DND-41 (cell line): ENCODE measurements at regions not wholly inside any gene's neighbourhood (a gene's known extent, or its start where the extent isn't known, plus 50 kb on each side); places are given as distances from the start of the nearest gene placed in this dataset.

ENCODE experiments used
- ATAC-seq: fragments of 200-7000 bp; cut with Tn5 transposase; 3 replicates; pipeline ENCODE4 v1.9.1; 2021; ENCODE audit warnings: low read depth; ENCODE audit not compliant: insufficient read depth
- DNase-seq: peaks from one replicate; pipeline ENCODE4 v3.0.0-alpha.2; 2020
- H2AFZ ChIP-seq: 2 replicates; pipeline ENCODE4 v1.6.0; 2012; ENCODE audit warnings: low read depth, low read length
- H3K27ac ChIP-seq: 2 replicates; pipeline ENCODE4 v1.5.1; 2012; ENCODE audit warnings: low read length, inconsistent platforms
- H3K27me3 ChIP-seq: fragments of 200-600 bp; sonication (generic); 2 replicates; pipeline ENCODE4 v1.6.0; 2012; ENCODE audit warnings: low read length, mild to moderate bottlenecking, inconsistent platforms; ENCODE audit not compliant: insufficient read depth, poor library complexity
- H3K36me3 ChIP-seq: 2 replicates; pipeline ENCODE4 v1.5.1; 2012; ENCODE audit warnings: low read length, inconsistent platforms; ENCODE audit not compliant: insufficient read depth
- H3K4me1 ChIP-seq: 2 replicates; pipeline ENCODE4 v1.5.1; 2012; ENCODE audit warnings: mild to moderate bottlenecking, low read length; ENCODE audit not compliant: insufficient read depth
- H3K4me2 ChIP-seq: 2 replicates; pipeline ENCODE4 v1.6.0; 2012; ENCODE audit warnings: mild to moderate bottlenecking, moderate library complexity, low read length, inconsistent platforms; ENCODE audit not compliant: insufficient read depth
- H3K4me3 ChIP-seq, 2 experiments: fragments of 200-600 bp in 1 of 2; shearing (Covaris generic) in 1 of 2; 2 replicates each; pipeline ENCODE4 v1.5.1; 2012 to 2016; ENCODE audit warnings: inconsistent platforms in 2 of 2, low read length in 2 of 2, mild to moderate bottlenecking in 2 of 2, low read depth in 1 of 2, moderate library complexity in 1 of 2
- H3K79me2 ChIP-seq: 2 replicates; pipeline ENCODE4 v1.6.0; 2012; ENCODE audit warnings: low read length, inconsistent platforms; ENCODE audit not compliant: insufficient read depth
- H3K9ac ChIP-seq: 2 replicates; pipeline ENCODE4 v1.6.0; 2012; ENCODE audit warnings: low read depth, mild to moderate bottlenecking, inconsistent platforms, low read length, moderate library complexity
- H3K9me3 ChIP-seq: 2 replicates; pipeline ENCODE4 v1.5.1; 2012; ENCODE audit warnings: low read length, moderate library complexity, mild to moderate bottlenecking, inconsistent platforms; ENCODE audit not compliant: insufficient read depth, severe bottlenecking
- H4K20me1 ChIP-seq: 2 replicates; pipeline ENCODE4 v1.6.0; 2012; ENCODE audit warnings: low read length; ENCODE audit not compliant: insufficient read depth
- EZH2 ChIP-seq: IDR thresholded peaks from 3 replicates; pipeline ENCODE4 v1.6.1; 2012; ENCODE audit warnings: borderline replicate concordance, low read depth, mild to moderate bottlenecking, moderate library complexity, low read length, inconsistent platforms; ENCODE audit not compliant: severe bottlenecking
- TF ChIP-seq, protein P1 (sequence below): IDR thresholded peaks from 2 replicates; pipeline ENCODE4 v1.5.1; 2012; ENCODE audit warnings: borderline replicate concordance, low read length, moderate library complexity, mild to moderate bottlenecking; ENCODE audit not compliant: poor library complexity, severe bottlenecking; ENCODE audit errors: extremely low read depth

DNA sequence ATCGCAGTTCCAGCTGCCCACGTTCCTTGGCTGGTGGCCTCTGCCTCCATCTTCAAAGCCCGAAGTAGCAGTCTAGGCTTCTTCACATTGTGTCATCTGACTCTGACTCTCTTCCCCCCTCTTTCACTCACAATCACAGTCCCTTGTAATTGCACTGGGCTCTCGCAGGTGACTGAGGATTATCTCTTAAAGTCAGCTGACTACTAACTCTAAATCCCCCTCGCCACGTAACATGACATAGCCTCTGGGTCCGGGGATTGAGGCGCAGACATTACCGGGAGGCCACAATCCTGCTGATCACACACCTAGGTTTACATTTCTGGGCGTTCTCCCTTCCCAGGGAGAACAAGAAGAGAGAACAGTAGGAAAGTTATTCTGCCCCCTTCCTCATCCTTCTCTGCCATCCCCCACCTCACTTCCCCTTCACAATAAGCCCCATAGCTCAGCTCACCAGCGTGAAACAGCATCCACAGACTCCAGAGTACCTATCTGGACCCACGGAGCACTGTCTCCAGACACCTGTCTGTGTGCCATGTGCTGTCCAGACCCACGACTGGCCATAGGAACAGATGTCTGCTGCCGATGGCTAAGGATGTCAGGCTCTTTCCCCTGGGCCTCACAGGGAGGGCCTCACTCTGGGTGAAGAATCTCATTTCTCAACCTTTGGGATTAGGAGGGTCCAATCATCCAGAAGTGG lies 64.3 kb upstream of the FZD7 start:
- no peak for TF ChIP-seq EZH2
- TF ChIP-seq, protein P1, sequence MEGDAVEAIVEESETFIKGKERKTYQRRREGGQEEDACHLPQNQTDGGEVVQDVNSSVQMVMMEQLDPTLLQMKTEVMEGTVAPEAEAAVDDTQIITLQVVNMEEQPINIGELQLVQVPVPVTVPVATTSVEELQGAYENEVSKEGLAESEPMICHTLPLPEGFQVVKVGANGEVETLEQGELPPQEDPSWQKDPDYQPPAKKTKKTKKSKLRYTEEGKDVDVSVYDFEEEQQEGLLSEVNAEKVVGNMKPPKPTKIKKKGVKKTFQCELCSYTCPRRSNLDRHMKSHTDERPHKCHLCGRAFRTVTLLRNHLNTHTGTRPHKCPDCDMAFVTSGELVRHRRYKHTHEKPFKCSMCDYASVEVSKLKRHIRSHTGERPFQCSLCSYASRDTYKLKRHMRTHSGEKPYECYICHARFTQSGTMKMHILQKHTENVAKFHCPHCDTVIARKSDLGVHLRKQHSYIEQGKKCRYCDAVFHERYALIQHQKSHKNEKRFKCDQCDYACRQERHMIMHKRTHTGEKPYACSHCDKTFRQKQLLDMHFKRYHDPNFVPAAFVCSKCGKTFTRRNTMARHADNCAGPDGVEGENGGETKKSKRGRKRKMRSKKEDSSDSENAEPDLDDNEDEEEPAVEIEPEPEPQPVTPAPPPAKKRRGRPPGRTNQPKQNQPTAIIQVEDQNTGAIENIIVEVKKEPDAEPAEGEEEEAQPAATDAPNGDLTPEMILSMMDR = no peak
- ATAC-seq (no peak), DNase-seq (no peak)
- Histone ChIP-seq H3K4me1 (no peaks in the 10 kb centered on the region), H2AFZ (no peak overlapping the region), H3K9me3 (no peaks in the 10 kb centered on the region), H3K4me2 (no peak overlapping the region), H3K27me3 (peaks cover 27% of the 10 kb centered on the region), H3K27ac (no peak overlapping the region), H3K36me3 (no peaks in the 10 kb centered on the region), H4K20me1 (no peaks in the 10 kb centered on the region), H3K79me2 (no peaks in the 10 kb centered on the region), H3K9ac (no peak overlapping the region), H3K4me3 (no peak overlapping the region)

DNA sequence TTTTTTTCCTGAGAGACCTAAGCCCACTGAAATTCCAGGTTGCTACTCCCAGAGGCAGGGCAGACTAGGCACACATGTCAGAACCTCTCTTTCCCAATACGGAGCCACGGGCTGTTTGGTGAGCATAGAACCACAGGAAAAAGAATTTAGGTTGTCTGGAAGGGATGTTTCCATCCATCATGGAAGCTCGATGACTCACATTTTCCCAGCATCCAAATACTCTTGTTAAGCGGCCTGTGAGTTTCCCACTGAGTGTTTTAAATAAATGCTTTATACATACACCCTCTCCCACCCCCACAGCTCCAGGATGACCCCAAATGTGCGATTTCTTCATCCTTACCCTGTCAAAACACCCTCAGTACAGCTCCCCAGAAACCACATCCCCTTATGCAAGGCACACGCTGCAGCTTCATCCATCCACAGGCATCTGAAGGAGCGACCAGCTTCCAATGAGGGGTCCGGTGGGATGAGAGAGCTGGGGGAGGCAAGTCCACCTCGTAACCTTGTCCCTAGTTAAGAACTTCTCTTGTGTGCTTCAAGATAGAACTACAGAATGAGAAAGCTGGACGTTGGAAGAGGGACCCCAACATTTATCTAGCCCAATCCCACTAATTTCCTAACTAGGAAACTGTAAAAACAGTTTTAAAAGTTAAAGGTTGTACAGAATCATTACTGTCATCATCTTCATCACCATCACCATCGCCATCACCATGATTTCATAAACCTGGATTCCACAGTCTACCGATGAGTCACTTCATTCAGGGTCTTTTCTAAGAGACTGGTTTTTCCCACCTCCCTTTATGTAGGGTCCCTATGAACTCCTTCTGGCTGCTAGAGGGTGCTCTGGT lies 63.5 kb upstream of the FZD7 start:
- H3K4me2 ChIP-seq = no peak overlapping the region
- TF ChIP-seq EZH2 = no peak
- TF ChIP-seq, protein P1 = no peak
- no peaks in the 10 kb centered on the region for H3K36me3 ChIP-seq
- no peaks in the 10 kb centered on the region for H4K20me1 ChIP-seq
- ATAC-seq (no peak), DNase-seq (no peak)
- no peaks in the 10 kb centered on the region for H3K9me3 ChIP-seq
- H3K27me3 ChIP-seq = peaks cover 24% of the 10 kb centered on the region
- no peak overlapping the region for H2AFZ ChIP-seq
- H3K4me1 ChIP-seq = no peaks in the 10 kb centered on the region
- H3K79me2 ChIP-seq = no peaks in the 10 kb centered on the region
- no peak overlapping the region for H3K4me3 ChIP-seq
- H3K9ac ChIP-seq = no peak overlapping the region
- H3K27ac ChIP-seq = no peak overlapping the region

DNA sequence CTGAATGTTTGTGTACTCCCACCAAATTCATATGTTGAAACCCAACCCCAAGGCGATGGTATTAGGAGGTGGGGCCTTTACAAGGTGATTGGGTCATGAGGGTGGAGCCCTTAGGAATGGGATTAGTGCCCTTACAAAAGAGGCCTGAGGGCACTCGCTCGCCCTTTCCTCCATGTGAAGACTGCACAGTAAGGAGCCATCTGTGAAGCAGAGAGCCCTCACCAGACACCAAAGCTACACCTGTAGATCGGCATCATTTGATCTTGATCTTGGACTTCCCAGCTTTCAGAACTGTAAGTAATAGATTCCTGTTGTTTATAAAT lies 62.9 kb upstream of the FZD7 start:
- peaks cover 19% of the 10 kb centered on the region for H3K27me3 ChIP-seq
- H3K79me2 ChIP-seq = no peaks in the 10 kb centered on the region
- ATAC-seq (no peak), DNase-seq (no peak)
- no peaks in the 10 kb centered on the region for H3K36me3 ChIP-seq
- H3K4me3 ChIP-seq = no peak overlapping the region
- no peaks in the 10 kb centered on the region for H3K9me3 ChIP-seq
- H3K4me2 ChIP-seq = no peak overlapping the region
- H2AFZ ChIP-seq = no peak overlapping the region
- no peak overlapping the region for H3K27ac ChIP-seq
- H3K9ac ChIP-seq = no peak overlapping the region
- TF ChIP-seq EZH2 = no peak
- H4K20me1 ChIP-seq = no peaks in the 10 kb centered on the region
- no peaks in the 10 kb centered on the region for H3K4me1 ChIP-seq

DNA sequence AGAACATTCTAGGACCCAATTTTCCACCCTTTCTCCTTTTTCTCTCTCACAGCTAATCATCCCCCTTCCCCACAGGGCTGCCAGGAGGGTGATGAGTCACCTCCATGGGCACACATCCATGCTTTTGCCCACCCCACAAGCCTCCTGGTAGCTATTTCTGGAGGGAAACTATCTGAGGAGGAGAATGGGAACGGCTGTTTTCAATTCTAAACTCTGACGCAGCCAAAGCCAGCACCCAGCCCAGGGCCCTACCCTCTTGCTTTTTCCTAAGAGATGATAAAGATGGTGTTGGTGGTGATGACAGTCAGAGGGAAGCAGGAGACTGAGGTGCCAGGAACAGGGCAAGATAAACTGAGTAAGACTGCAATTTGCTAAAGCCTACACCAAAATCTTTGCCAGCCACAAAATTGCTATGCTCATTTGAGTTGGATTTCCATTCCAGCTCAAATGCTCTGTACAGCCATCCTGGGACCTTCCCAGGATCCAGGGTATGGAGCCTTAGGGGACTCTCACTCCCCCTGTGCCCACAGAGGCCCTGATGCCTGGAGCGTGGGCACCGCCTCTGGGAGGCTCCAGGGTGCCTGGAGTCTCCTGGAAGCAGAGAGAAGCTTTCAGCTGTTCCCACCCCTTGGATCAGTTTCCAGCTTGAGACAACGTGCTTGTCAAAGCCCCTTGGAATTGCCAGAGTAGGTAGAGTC lies 62.0 kb upstream of the FZD7 start:
- Histone ChIP-seq H3K4me2 (no peak overlapping the region), H4K20me1 (no peaks in the 10 kb centered on the region), H3K27ac (no peak overlapping the region), H3K4me3 (no peak overlapping the region), H3K27me3 (peaks cover 22% of the 10 kb centered on the region), H3K4me1 (no peaks in the 10 kb centered on the region), H3K36me3 (no peaks in the 10 kb centered on the region), H2AFZ (no peak overlapping the region), H3K79me2 (no peaks in the 10 kb centered on the region), H3K9me3 (no peaks in the 10 kb centered on the region), H3K9ac (no peak overlapping the region)
- no peak for ATAC-seq
- no peak for TF ChIP-seq EZH2
- TF ChIP-seq, protein P1 = no peak
- DNase-seq = no peak
